GM23338 (cell line): ENCODE measurements at regions not wholly inside any gene's neighbourhood (a gene's known extent, or its start where the extent isn't known, plus 50 kb on each side); places are given as distances from the start of the nearest gene placed in this dataset.

Experiments
- ATAC-seq: fragments of 200-7000 bp; cut with Tn5 transposase; 3 replicates; pipeline ENCODE4 v1.9.1; 2020
- DNase-seq: peaks from one replicate; pipeline ENCODE4 v3.0.0-alpha.2; 2015; ENCODE audit warnings: low spot score
- H2AFZ ChIP-seq: fragments of 200-600 bp; sonication (generic); 2 replicates; pipeline ENCODE4 v1.8.0; 2016; ENCODE audit warnings: antibody characterized with exemption, mild to moderate bottlenecking, moderate library complexity
- H3F3A ChIP-seq: fragments of 200-600 bp; sonication (generic); replicated peaks from 2 replicates; pipeline ENCODE4 v1.8.0; 2017; ENCODE audit warnings: antibody characterized with exemption, mixed run types, low read depth
- H3K27ac ChIP-seq: fragments of 200-600 bp; sonication (generic); 2 replicates; pipeline ENCODE4 v1.6.1; 2016; ENCODE audit warnings: low read depth
- H3K27me3 ChIP-seq: fragments of 200-600 bp; sonication (generic); 2 replicates; pipeline ENCODE4 v1.8.0; 2016; ENCODE audit warnings: mild to moderate bottlenecking, mixed run types, moderate library complexity; ENCODE audit not compliant: insufficient read depth
- H3K36me3 ChIP-seq: fragments of 200-600 bp; sonication (generic); 2 replicates; pipeline ENCODE4 v1.8.0; 2016; ENCODE audit warnings: mild to moderate bottlenecking; ENCODE audit not compliant: insufficient read depth
- H3K4me1 ChIP-seq: fragments of 200-600 bp; sonication (generic); 2 replicates; pipeline ENCODE4 v1.8.0; 2016; ENCODE audit warnings: mild to moderate bottlenecking, moderate library complexity; ENCODE audit not compliant: insufficient read depth
- H3K4me2 ChIP-seq: fragments of 200-600 bp; sonication (generic); 2 replicates; pipeline ENCODE4 v1.7.1; 2017; ENCODE audit warnings: mixed run types
- H3K4me3 ChIP-seq: fragments of 200-600 bp; sonication (generic); 2 replicates; pipeline ENCODE4 v1.6.1; 2016; ENCODE audit warnings: mixed run types
- H3K79me2 ChIP-seq: fragments of 200-600 bp; sonication (generic); replicated peaks from 2 replicates; pipeline ENCODE4 v1.8.0; 2017; ENCODE audit warnings: mild to moderate bottlenecking; ENCODE audit not compliant: insufficient read depth
- H3K9me2 ChIP-seq: fragments of 200-600 bp; sonication (generic); 2 replicates; pipeline ENCODE4 v1.8.0; 2017; ENCODE audit not compliant: insufficient read depth
- H4K20me1 ChIP-seq: fragments of 200-600 bp; sonication (generic); replicated peaks from 2 replicates; pipeline ENCODE4 v1.8.0; 2017; ENCODE audit warnings: mild to moderate bottlenecking; ENCODE audit not compliant: insufficient read depth
- H3K27ac Mint-ChIP-seq: 2 replicates; pipeline ENCODE4 v1.8.0; 2020; ENCODE audit warnings: inconsistent platforms, mild to moderate bottlenecking, moderate library complexity, mixed read lengths
- H3K27me3 Mint-ChIP-seq: 3 replicates; pipeline ENCODE4 v1.8.0; 2022; ENCODE audit warnings: low read depth, mild to moderate bottlenecking, moderate library complexity, mixed read lengths, inconsistent platforms; ENCODE audit not compliant: insufficient read depth, poor library complexity
- H3K36me3 Mint-ChIP-seq: 3 replicates; pipeline ENCODE4 v1.8.0; 2021; ENCODE audit warnings: low read depth, mild to moderate bottlenecking, inconsistent platforms, moderate library complexity, mixed read lengths
- H3K4me1 Mint-ChIP-seq: 3 replicates; pipeline ENCODE4 v1.8.0; 2020; ENCODE audit warnings: mild to moderate bottlenecking, inconsistent platforms, mixed read lengths
- H3K4me3 Mint-ChIP-seq: 3 replicates; pipeline ENCODE4 v1.8.0; 2021; ENCODE audit warnings: moderate library complexity, mild to moderate bottlenecking, inconsistent platforms, mixed read lengths
- H3K9me3 Mint-ChIP-seq: 3 replicates; pipeline ENCODE4 v1.8.0; 2020; ENCODE audit warnings: moderate library complexity, mild to moderate bottlenecking, inconsistent platforms, mixed read lengths
- ETS1 ChIP-seq: IDR thresholded peaks from 2 replicates; pipeline ENCODE4 v1.6.1; 2016; ENCODE audit warnings: antibody characterized with exemption
- EZH2 ChIP-seq: fragments of 200-600 bp; sonication (generic); IDR thresholded peaks from one replicate; pipeline ENCODE4 v1.8.0; 2017; ENCODE audit warnings: antibody characterized with exemption, mild to moderate bottlenecking, low read depth; ENCODE audit not compliant: unreplicated experiment
- JUNB ChIP-seq: IDR thresholded peaks from one replicate; pipeline ENCODE4 v1.6.1; 2016; ENCODE audit warnings: antibody characterized with exemption; ENCODE audit not compliant: unreplicated experiment
- ZNF114 ChIP-seq: fragments of 250-450 bp; sonication (Bioruptor Pico); IDR thresholded peaks from 2 replicates; pipeline ENCODE4 v1.5.0; 2020; ENCODE audit warnings: mild to moderate bottlenecking, moderate library complexity
- ZNF331 ChIP-seq: fragments of 250-450 bp; sonication (Bioruptor Pico); IDR thresholded peaks from 2 replicates; pipeline ENCODE4 v1.5.0; 2020; ENCODE audit warnings: low read depth, mild to moderate bottlenecking, moderate library complexity
- TF ChIP-seq, protein P1 (sequence below): fragments of 250-450 bp; sonication (Bioruptor Pico); IDR thresholded peaks from 2 replicates; pipeline ENCODE4 v1.5.0; 2020; ENCODE audit warnings: mild to moderate bottlenecking, moderate library complexity

GRCh38 chr5:15406478-15406877 lies 93.5 kb upstream of the FBXL7 start:
- DNase-seq (no peak), ATAC-seq (no peak)
- Histone ChIP-seq H3K4me3 (no peak overlapping the region), H3F3A (no peaks in the 10 kb centered on the region), H3K79me2 (no peaks in the 10 kb centered on the region), H3K27me3 (no peaks in the 10 kb centered on the region), H3K4me1 (no peaks in the 10 kb centered on the region), H3K36me3 (peaks cover 7% of the 10 kb centered on the region; the same call in 1 of the 2 replicates), H3K4me2 (no peak overlapping the region), H4K20me1 (no peaks in the 10 kb centered on the region), H3K27ac (no peak overlapping the region), H3K9me2 (peaks cover 6% of the 10 kb centered on the region; the same call in 1 of the 2 replicates), H2AFZ (no peak overlapping the region)
- no peak overlapping the region for H3K4me3 Mint-ChIP-seq
- H3K9me3 Mint-ChIP-seq = peaks cover 16% of the 10 kb centered on the region
- no peaks in the 10 kb centered on the region for H3K4me1 Mint-ChIP-seq
- TF ChIP-seq ETS1 = no peak
- no peak for TF ChIP-seq EZH2
- no peak for TF ChIP-seq JUNB
- no peak for TF ChIP-seq ZNF331 (CRISPR knock-in tag)
- TF ChIP-seq ZNF114 (CRISPR knock-in tag) = no peak
- H3K27me3 Mint-ChIP-seq = peaks cover 3% of the 10 kb centered on the region
- H3K27ac Mint-ChIP-seq = no peak overlapping the region
- peaks cover 3% of the 10 kb centered on the region; the same call in 1 of the 3 replicates for H3K36me3 Mint-ChIP-seq

DNA sequence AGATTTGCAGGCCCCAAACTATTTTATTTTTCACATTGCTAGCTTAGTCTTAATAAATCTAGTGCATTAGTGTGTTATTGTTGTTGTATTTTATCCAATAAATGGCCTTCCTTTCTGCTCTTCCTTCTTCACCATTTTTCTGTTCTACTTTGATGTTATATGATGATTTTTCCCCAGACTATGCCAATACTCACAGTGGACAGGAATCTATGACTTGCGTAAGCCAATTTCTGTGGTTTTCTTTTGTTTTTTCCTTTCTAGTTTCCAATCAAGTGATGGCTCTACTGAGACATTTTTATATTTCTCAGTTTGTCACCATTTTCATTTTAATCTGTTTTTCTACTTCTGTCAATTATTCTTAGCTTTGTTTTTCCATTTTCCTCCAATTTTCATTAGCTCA lies 106.8 kb upstream of the FBXL7 start:
- TF ChIP-seq ETS1 = no peak
- TF ChIP-seq, protein P1, sequence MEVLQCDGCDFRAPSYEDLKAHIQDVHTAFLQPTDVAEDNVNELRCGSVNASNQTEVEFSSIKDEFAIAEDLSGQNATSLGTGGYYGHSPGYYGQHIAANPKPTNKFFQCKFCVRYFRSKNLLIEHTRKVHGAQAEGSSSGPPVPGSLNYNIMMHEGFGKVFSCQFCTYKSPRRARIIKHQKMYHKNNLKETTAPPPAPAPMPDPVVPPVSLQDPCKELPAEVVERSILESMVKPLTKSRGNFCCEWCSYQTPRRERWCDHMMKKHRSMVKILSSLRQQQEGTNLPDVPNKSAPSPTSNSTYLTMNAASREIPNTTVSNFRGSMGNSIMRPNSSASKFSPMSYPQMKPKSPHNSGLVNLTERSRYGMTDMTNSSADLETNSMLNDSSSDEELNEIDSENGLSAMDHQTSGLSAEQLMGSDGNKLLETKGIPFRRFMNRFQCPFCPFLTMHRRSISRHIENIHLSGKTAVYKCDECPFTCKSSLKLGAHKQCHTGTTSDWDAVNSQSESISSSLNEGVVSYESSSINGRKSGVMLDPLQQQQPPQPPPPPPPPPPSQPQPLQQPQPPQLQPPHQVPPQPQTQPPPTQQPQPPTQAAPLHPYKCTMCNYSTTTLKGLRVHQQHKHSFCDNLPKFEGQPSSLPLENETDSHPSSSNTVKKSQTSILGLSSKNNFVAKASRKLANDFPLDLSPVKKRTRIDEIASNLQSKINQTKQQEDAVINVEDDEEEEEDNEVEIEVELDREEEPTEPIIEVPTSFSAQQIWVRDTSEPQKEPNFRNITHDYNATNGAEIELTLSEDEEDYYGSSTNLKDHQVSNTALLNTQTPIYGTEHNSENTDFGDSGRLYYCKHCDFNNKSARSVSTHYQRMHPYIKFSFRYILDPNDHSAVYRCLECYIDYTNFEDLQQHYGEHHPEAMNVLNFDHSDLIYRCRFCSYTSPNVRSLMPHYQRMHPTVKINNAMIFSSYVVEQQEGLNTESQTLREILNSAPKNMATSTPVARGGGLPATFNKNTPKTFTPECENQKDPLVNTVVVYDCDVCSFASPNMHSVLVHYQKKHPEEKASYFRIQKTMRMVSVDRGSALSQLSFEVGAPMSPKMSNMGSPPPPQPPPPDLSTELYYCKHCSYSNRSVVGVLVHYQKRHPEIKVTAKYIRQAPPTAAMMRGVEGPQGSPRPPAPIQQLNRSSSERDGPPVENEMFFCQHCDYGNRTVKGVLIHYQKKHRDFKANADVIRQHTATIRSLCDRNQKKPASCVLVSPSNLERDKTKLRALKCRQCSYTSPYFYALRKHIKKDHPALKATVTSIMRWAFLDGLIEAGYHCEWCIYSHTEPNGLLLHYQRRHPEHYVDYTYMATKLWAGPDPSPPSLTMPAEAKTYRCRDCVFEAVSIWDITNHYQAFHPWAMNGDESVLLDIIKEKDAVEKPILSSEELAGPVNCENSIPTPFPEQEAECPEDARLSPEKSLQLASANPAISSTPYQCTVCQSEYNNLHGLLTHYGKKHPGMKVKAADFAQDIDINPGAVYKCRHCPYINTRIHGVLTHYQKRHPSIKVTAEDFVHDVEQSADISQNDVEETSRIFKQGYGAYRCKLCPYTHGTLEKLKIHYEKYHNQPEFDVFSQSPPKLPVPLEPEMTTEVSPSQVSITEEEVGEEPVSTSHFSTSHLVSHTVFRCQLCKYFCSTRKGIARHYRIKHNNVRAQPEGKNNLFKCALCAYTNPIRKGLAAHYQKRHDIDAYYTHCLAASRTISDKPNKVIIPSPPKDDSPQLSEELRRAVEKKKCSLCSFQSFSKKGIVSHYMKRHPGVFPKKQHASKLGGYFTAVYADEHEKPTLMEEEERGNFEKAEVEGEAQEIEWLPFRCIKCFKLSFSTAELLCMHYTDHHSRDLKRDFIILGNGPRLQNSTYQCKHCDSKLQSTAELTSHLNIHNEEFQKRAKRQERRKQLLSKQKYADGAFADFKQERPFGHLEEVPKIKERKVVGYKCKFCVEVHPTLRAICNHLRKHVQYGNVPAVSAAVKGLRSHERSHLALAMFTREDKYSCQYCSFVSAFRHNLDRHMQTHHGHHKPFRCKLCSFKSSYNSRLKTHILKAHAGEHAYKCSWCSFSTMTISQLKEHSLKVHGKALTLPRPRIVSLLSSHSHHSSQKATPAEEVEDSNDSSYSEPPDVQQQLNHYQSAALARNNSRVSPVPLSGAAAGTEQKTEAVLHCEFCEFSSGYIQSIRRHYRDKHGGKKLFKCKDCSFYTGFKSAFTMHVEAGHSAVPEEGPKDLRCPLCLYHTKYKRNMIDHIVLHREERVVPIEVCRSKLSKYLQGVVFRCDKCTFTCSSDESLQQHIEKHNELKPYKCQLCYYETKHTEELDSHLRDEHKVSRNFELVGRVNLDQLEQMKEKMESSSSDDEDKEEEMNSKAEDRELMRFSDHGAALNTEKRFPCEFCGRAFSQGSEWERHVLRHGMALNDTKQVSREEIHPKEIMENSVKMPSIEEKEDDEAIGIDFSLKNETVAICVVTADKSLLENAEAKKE = no peak
- peaks cover 11% of the 10 kb centered on the region for H3K36me3 Mint-ChIP-seq
- no peak overlapping the region for H3K4me3 ChIP-seq
- H3K27ac ChIP-seq = no peak overlapping the region
- H3K4me3 Mint-ChIP-seq = no peak overlapping the region
- H3F3A ChIP-seq = peaks cover 5% of the 10 kb centered on the region; the same call in 1 of the 2 replicates
- no peaks in the 10 kb centered on the region for H3K9me2 ChIP-seq
- H4K20me1 ChIP-seq = no peaks in the 10 kb centered on the region
- DNase-seq = no peak
- no peaks in the 10 kb centered on the region for H3K79me2 ChIP-seq
- H3K27me3 Mint-ChIP-seq = no peaks in the 10 kb centered on the region
- no peak overlapping the region for H3K27ac Mint-ChIP-seq
- peaks cover 8% of the 10 kb centered on the region; the same call in 1 of the 2 replicates for H3K36me3 ChIP-seq
- no peak for ATAC-seq
- no peaks in the 10 kb centered on the region for H3K4me1 ChIP-seq
- H3K27me3 ChIP-seq = no peaks in the 10 kb centered on the region
- H3K9me3 Mint-ChIP-seq = peaks cover 12% of the 10 kb centered on the region
- H2AFZ ChIP-seq = no peak overlapping the region
- H3K4me1 Mint-ChIP-seq = peaks cover 6% of the 10 kb centered on the region; the same call in 1 of the 3 replicates
- H3K4me2 ChIP-seq = no peak overlapping the region
